ENCODE measurements at regions not wholly inside any gene's neighbourhood (a gene's known extent, or its start where the extent isn't known, plus 50 kb on each side); places are given as distances from the start of the nearest gene placed in this dataset.

- BruUV-seq (replicated peaks), result no TSS peak
Measured at GRCh38 chr14:51145246-51145645, 50.3 kb upstream of the TRIM9 start.

More at GRCh38 chr14:51145246-51145645, 50.3 kb upstream of the TRIM9 start:
- no peak for ATAC-seq
- Histone ChIP-seq H3K27ac (ENCODE audit: low read depth, low read length) (no peak overlapping the region), H3K36me3 (ENCODE audit: control insufficient read depth in 1 of 2, insufficient read depth in 2 of 2, low read length in 2 of 2) (no peaks in the 10 kb centered on the region), H3K4me2 (ENCODE audit: low read length) (no peak overlapping the region), H2AFZ (ENCODE audit: low read depth, low read length, poor library complexity, severe bottlenecking) (no peak overlapping the region), H4K20me1 (ENCODE audit: insufficient read depth) (no peaks in the 10 kb centered on the region), H3K9me3 (ENCODE audit: control insufficient read depth in 1 of 2, insufficient read depth in 1 of 2, low read depth in 1 of 2, low read length in 2 of 2) (no peaks in the 10 kb centered on the region), H3K79me2 (ENCODE audit: insufficient read depth, low read length) (no peaks in the 10 kb centered on the region), H3K9ac (ENCODE audit: low read length) (no peak overlapping the region), H3K9me2 (ENCODE audit: insufficient read depth) (no peaks in the 10 kb centered on the region), H3K27me3 (ENCODE audit: insufficient read depth, low read length) (no peaks in the 10 kb centered on the region), H3K4me1 (ENCODE audit: control insufficient read depth in 1 of 2, insufficient read depth in 2 of 2, low read length in 2 of 2) (no peaks in the 10 kb centered on the region), H3K4me3 (replicated peaks in 1 of 2; ENCODE audit: low read depth in 1 of 2, low read length in 2 of 2) (no peak overlapping the region)
- no peak for DNase-seq (ENCODE audit: low read depth, low spot score)
- ChIA-PET POLR2A (no interaction called here), RAD21 (ENCODE audit: low non-redundant PET in 1 of 2, low total read pairs in 2 of 2, uncharacterized antibody in 2 of 2, unreplicated experiment in 2 of 2) (no interaction called here), CTCF (no interaction called here)
- no peak for TF ChIP-seq JUND (IDR thresholded peaks at IDR 0.05)
- no peak for TF ChIP-seq FOSL1 (IDR thresholded peaks at IDR 0.05; ENCODE audit: low read depth)
- no peak for TF ChIP-seq CBX3 (IDR thresholded peaks at IDR 0.05; ENCODE audit: low read depth)
- no peak for TF ChIP-seq REST (IDR thresholded peaks at IDR 0.05; ENCODE audit: low read depth)
- no peak for TF ChIP-seq ZFX (IDR thresholded peaks at IDR 0.05)
- TF ChIP-seq YY1 (IDR thresholded peaks at IDR 0.05; ENCODE audit: extremely low read depth, insufficient replicate concordance, low read depth, low read length), result no peak
- no peak for TF ChIP-seq RAD21 (IDR thresholded peaks at IDR 0.05; ENCODE audit: low read depth)
- TF ChIP-seq, protein P1, sequence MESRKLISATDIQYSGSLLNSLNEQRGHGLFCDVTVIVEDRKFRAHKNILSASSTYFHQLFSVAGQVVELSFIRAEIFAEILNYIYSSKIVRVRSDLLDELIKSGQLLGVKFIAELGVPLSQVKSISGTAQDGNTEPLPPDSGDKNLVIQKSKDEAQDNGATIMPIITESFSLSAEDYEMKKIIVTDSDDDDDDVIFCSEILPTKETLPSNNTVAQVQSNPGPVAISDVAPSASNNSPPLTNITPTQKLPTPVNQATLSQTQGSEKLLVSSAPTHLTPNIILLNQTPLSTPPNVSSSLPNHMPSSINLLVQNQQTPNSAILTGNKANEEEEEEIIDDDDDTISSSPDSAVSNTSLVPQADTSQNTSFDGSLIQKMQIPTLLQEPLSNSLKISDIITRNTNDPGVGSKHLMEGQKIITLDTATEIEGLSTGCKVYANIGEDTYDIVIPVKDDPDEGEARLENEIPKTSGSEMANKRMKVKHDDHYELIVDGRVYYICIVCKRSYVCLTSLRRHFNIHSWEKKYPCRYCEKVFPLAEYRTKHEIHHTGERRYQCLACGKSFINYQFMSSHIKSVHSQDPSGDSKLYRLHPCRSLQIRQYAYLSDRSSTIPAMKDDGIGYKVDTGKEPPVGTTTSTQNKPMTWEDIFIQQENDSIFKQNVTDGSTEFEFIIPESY (IDR thresholded peaks at IDR 0.05; ENCODE audit: extremely low read depth, insufficient replicate concordance, low read length), result no peak
- no peak for TF ChIP-seq EZH2 (IDR thresholded peaks at IDR 0.05)
- TF ChIP-seq POLR2AphosphoS5 (IDR thresholded peaks at IDR 0.05; ENCODE audit: low read depth, low read length), result no peak
- TF ChIP-seq ATF3 (IDR thresholded peaks at IDR 0.05), result no peak
- no peak for TF ChIP-seq CTCF (IDR thresholded peaks at IDR 0.05 in 2 of 3, conservative IDR thresholded peaks at IDR 0.05 in 1 of 3; ENCODE audit: borderline replicate concordance in 1 of 3, insufficient read depth in 1 of 3, low read depth in 2 of 3, low read length in 2 of 3)
- TF ChIP-seq SP1 (IDR thresholded peaks at IDR 0.05; ENCODE audit: low read depth), result no peak
- no peak for TF ChIP-seq MAX (IDR thresholded peaks at IDR 0.05)
- no peak for TF ChIP-seq TCF7L2 (IDR thresholded peaks at IDR 0.05; ENCODE audit: borderline replicate concordance, extremely low read depth, insufficient read depth, insufficient read length)
- no peak for TF ChIP-seq ZNF274 (IDR thresholded peaks at IDR 0.05; ENCODE audit: low read depth, low read length)
- no peak for TF ChIP-seq EZH2phosphoT487 (IDR thresholded peaks at IDR 0.05; ENCODE audit: borderline replicate concordance)
- no peak for TF ChIP-seq CEBPB (IDR thresholded peaks at IDR 0.05; ENCODE audit: low read depth)
- TF ChIP-seq ELF1 (IDR thresholded peaks at IDR 0.05; ENCODE audit: borderline replicate concordance, low read depth), result no peak
- no peak for TF ChIP-seq EGR1 (IDR thresholded peaks at IDR 0.05; ENCODE audit: low read depth)
- intact Hi-C loops (cut with micrococcal nuclease), result no loop called here

Data from HCT116 (cell line).